HCT116 (cell line): ENCODE measurements at regions not wholly inside any gene's neighbourhood (a gene's known extent, or its start where the extent isn't known, plus 50 kb on each side); places are given as distances from the start of the nearest gene placed in this dataset.

ENCODE experiments used
- ATAC-seq: fragments of 200-7000 bp; cut with Tn5 transposase; 2 replicates; pipeline ENCODE4 v1.9.1; 2020; ENCODE audit warnings: mild to moderate bottlenecking, moderate library complexity
- BruUV-seq: library from RNA; stranded (reverse); fragments of 400-500 nt; replicated peaks from 2 replicates; lab custom pipeline; 2021; lab: Mats Ljungman, UMichigan
- CTCF ChIA-PET: fragments of 300-600 bp; sonication (Branson Sonifier 250); formaldehyde crosslinking; loops from one replicate; lab custom pipeline; 2021; ENCODE audit warnings: antibody characterized with exemption; lab: Charles Lee
- POLR2A ChIA-PET: fragments of 300-600, 350-600 bp; sonication (Branson Sonifier 250); formaldehyde crosslinking; loops from one replicate; lab custom pipeline; 2021; ENCODE audit warnings: antibody characterized with exemption; lab: Charles Lee
- RAD21 ChIA-PET, 2 experiments: fragments of 300-600 bp; sonication (Branson Sonifier 250); formaldehyde crosslinking; loops; one replicate each; lab custom pipeline; 2023; ENCODE audit warnings: low total read pairs in 2 of 2; ENCODE audit not compliant: uncharacterized antibody in 2 of 2, unreplicated experiment in 2 of 2, low non-redundant PET in 1 of 2; lab: Charles Lee
- DNase-seq: peaks from one replicate; pipeline ENCODE4 v3.0.0-alpha.2; 2010; ENCODE audit warnings: low read depth, low spot score
- H2AFZ ChIP-seq: fragments of 200-600 bp; shearing (Covaris generic), sonication (generic); 2 replicates; pipeline ENCODE4 v1.6.1; 2017; ENCODE audit warnings: low read depth, mixed run types, mixed read lengths, antibody characterized with exemption, low read length; ENCODE audit not compliant: poor library complexity, severe bottlenecking
- H3K27ac ChIP-seq: 2 replicates; pipeline ENCODE4 v1.5.1; 2012; ENCODE audit warnings: low read depth, low read length
- H3K27me3 ChIP-seq: fragments of 200-600 bp; sonication (generic); 2 replicates; pipeline ENCODE4 v1.6.1; 2016; ENCODE audit warnings: mixed run types, low read length, mixed read lengths; ENCODE audit not compliant: insufficient read depth
- H3K36me3 ChIP-seq, 2 experiments: fragments of 200-500 bp in 1 of 2; fragments of 200-600 bp in 1 of 2; sonication (Bioruptor generic) in 1 of 2; sonication (generic) in 1 of 2; 2 replicates each; pipeline versions ENCODE4 v1.5.1 to v1.6.1; 2014 to 2016; ENCODE audit warnings: low read length in 2 of 2, inconsistent platforms in 1 of 2, mixed read lengths in 1 of 2, mixed run types in 1 of 2; ENCODE audit not compliant: insufficient read depth in 2 of 2, control insufficient read depth in 1 of 2
- H3K4me1 ChIP-seq, 2 experiments: fragments of 200-600 bp in 1 of 2; sonication (generic) in 1 of 2; 2 replicates each; pipeline versions ENCODE4 v1.5.1 to v1.6.1; 2012 to 2017; ENCODE audit warnings: low read length in 2 of 2, inconsistent platforms in 1 of 2, mild to moderate bottlenecking in 1 of 2, mixed read lengths in 1 of 2, mixed run types in 1 of 2, moderate library complexity in 1 of 2; ENCODE audit not compliant: insufficient read depth in 2 of 2, control insufficient read depth in 1 of 2
- H3K4me2 ChIP-seq: fragments of 200-600 bp; sonication (generic); 2 replicates; pipeline ENCODE4 v1.6.1; 2017; ENCODE audit warnings: mixed run types, low read length, mixed read lengths
- H3K4me3 ChIP-seq, 2 experiments: fragments of 200-600 bp in 1 of 2; sonication (generic) in 1 of 2; replicated peaks in 1 of 2; 2 replicates each; pipeline ENCODE4 v1.5.1; 2011 to 2016; ENCODE audit warnings: low read length in 2 of 2, control low read depth in 1 of 2, low read depth in 1 of 2, mild to moderate bottlenecking in 1 of 2, mixed read lengths in 1 of 2, mixed run types in 1 of 2
- H3K79me2 ChIP-seq: fragments of 200-600 bp; sonication (generic); 2 replicates; pipeline ENCODE4 v1.6.1; 2017; ENCODE audit warnings: mild to moderate bottlenecking, mixed run types, low read length, moderate library complexity, mixed read lengths; ENCODE audit not compliant: insufficient read depth
- H3K9ac ChIP-seq: fragments of 200-600 bp; sonication (generic); 2 replicates; pipeline ENCODE4 v1.6.1; 2016; ENCODE audit warnings: low read length, mixed read lengths
- H3K9me2 ChIP-seq: fragments of 200-600 bp; sonication (generic), shearing (Covaris generic); 2 replicates; pipeline ENCODE4 v1.6.1; 2017; ENCODE audit warnings: mixed run types, mild to moderate bottlenecking, moderate library complexity; ENCODE audit not compliant: insufficient read depth
- H3K9me3 ChIP-seq, 2 experiments: fragments of 200-500 bp in 1 of 2; fragments of 200-600 bp in 1 of 2; sonication (Bioruptor generic) in 1 of 2; sonication (generic) in 1 of 2; 2 replicates each; pipeline ENCODE4 v1.6.1; 2014 to 2017; ENCODE audit warnings: low read length in 2 of 2, mixed read lengths in 2 of 2, inconsistent platforms in 1 of 2, low read depth in 1 of 2, mild to moderate bottlenecking in 1 of 2, mixed run types in 1 of 2, moderate library complexity in 1 of 2; ENCODE audit not compliant: control insufficient read depth in 1 of 2, insufficient read depth in 1 of 2
- H4K20me1 ChIP-seq: fragments of 200-600 bp; sonication (generic), shearing (Covaris generic); 2 replicates; pipeline ENCODE4 v1.6.1; 2017; ENCODE audit warnings: mixed run types, mild to moderate bottlenecking, moderate library complexity; ENCODE audit not compliant: insufficient read depth
- CBX3 ChIP-seq: IDR thresholded peaks from 2 replicates; pipeline ENCODE4 v1.6.1; 2012; ENCODE audit warnings: low read depth
- CTCF ChIP-seq, 3 experiments: fragments of 200-600 bp in 1 of 3; sonication (generic) in 1 of 3; IDR thresholded peaks in 2 of 3; conservative IDR thresholded peaks in 1 of 3; 2 replicates each; pipeline ENCODE4 v1.5.1; 2012 to 2017; ENCODE audit warnings: low read depth in 2 of 3, low read length in 2 of 3, antibody characterized with exemption in 1 of 3, borderline replicate concordance in 1 of 3, control low read depth in 1 of 3, mild to moderate bottlenecking in 1 of 3, mixed read lengths in 1 of 3, mixed run types in 1 of 3, moderate library complexity in 1 of 3; ENCODE audit not compliant: insufficient read depth in 1 of 3
- EZH2phosphoT487 ChIP-seq: fragments of 200-600 bp; IDR thresholded peaks from 2 replicates; pipeline ENCODE4 v1.6.1; 2018; ENCODE audit warnings: antibody characterized with exemption, borderline replicate concordance
- RAD21 ChIP-seq: IDR thresholded peaks from 2 replicates; pipeline ENCODE4 v1.6.1; 2012; ENCODE audit warnings: low read depth, mild to moderate bottlenecking
- SP1 ChIP-seq: IDR thresholded peaks from 2 replicates; pipeline ENCODE4 v1.6.1; 2012; ENCODE audit warnings: low read depth
- intact Hi-C: fragments of 100-400 bp; cut with micrococcal nuclease; formaldehyde crosslinking; loops from 2 replicates; pipeline ENCODE4 v1.10.0; 2022

- H3K9ac ChIP-seq, result no peak overlapping the region
- H3K4me3 ChIP-seq, result peak overlapping the region in 1 of 2 experiments; percentile 3; a peak in 1 of 4 replicates
- ChIA-PET POLR2A (interaction anchor here (0.9 to 1.6 kb wide), 2 partner anchors 13 to 96 kb away, joined by 3 to 4 read pairs; no protein-coding TSS in a partner anchor), RAD21 (interaction anchor here (1.0 to 1.4 kb wide), 3 partner anchors 13 to 97 kb away, joined by 3 to 5 read pairs (median 3); no protein-coding TSS in a partner anchor)
- intact Hi-C loops, result no loop called here
- H4K20me1 ChIP-seq, result no peaks in the 10 kb centered on the region
- H3K27me3 ChIP-seq, result no peaks in the 10 kb centered on the region
- peak overlapping the region; percentile 52 for H3K4me2 ChIP-seq
- TF ChIP-seq RAD21 (peak; percentile 51), CBX3 (0 out of 2 replicates have a peak, but pooled peaks have one; percentile 24), EZH2phosphoT487 (no peak), CTCF (IDR thresholded peaks at IDR 0.05 in 2 of 3, conservative IDR thresholded peaks at IDR 0.05 in 1 of 3; ENCODE audit: borderline replicate concordance in 1 of 3, insufficient read depth in 1 of 3, low read depth in 2 of 3, low read length in 2 of 3) (peak; percentile 16 to 48 (median 39); a peak in 5 of 6 replicates), SP1 (no peak)
- TF ChIP-seq, all 23 proteins: peak for 3
- Histone ChIP-seq H3K36me3 (no peaks in the 10 kb centered on the region), H3K9me3 (no peaks in the 10 kb centered on the region), H3K79me2 (no peaks in the 10 kb centered on the region), H3K27ac (no peak overlapping the region), H3K9me2 (no peaks in the 10 kb centered on the region), H2AFZ (peak overlapping the region; percentile 39), H3K4me1 (peaks cover 25 to 30% of the 10 kb centered on the region in 2 experiments)
- DNase-seq (peak; percentile 47), ATAC-seq (peak; percentile 87)
- no TSS peak for BruUV-seq
- CTCF ChIA-PET, result interaction anchor here (1.0 to 1.6 kb wide), 5 partner anchors 13 to 242 kb away, joined by 3 to 8 read pairs (median 7); no protein-coding TSS in a partner anchor
These were observed 62.2 kb upstream of the AKAP13 start for GRCh38 chr15:85318048-85318731.
